ENCODE measurements at regions not wholly inside any gene's neighbourhood (a gene's known extent, or its start where the extent isn't known, plus 50 kb on each side); places are given as distances from the start of the nearest gene placed in this dataset.

DNA sequence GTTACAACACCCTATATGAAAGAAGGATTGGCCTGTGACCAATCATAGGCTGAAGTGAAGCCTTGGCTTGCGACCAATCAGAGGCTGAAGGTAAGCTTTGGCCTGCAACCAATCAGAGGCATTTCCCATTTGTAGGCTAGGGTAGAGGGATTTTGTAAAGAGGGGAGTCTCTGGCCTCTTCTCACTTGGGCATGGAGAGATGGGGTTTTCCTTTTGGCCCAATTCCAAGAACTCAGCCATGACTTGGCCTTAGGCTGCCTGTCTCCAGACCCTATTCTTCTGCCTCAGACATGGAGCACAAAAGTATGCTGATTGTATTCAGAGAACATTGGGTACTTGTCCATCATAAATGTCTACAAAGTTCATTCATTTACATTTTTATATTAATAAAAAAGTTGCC is 308.3 kb downstream of the UTRN start:
- BruUV-seq (replicated peaks), result no TSS peak
- CTCF ChIA-PET, result no interaction called here
- Histone ChIP-seq H3K27ac (ENCODE audit: low read length) (no peak overlapping the region), H3K4me3 (ENCODE audit: low read depth in 2 of 2, low read length in 2 of 2) (no peak overlapping the region), H3K27me3 (ENCODE audit: control insufficient read depth, insufficient read depth, low read length) (no peaks in the 10 kb centered on the region), H3K36me3 (ENCODE audit: control insufficient read depth, insufficient read depth, low read length) (no peaks in the 10 kb centered on the region), H3K9me3 (ENCODE audit: control insufficient read depth, insufficient read depth, low read depth, low read length) (no peaks in the 10 kb centered on the region), H3K4me1 (ENCODE audit: control insufficient read depth, insufficient read depth, low read length) (no peaks in the 10 kb centered on the region)
- POLR2A ChIA-PET, result no interaction called here
- TF ChIP-seq, protein P1, sequence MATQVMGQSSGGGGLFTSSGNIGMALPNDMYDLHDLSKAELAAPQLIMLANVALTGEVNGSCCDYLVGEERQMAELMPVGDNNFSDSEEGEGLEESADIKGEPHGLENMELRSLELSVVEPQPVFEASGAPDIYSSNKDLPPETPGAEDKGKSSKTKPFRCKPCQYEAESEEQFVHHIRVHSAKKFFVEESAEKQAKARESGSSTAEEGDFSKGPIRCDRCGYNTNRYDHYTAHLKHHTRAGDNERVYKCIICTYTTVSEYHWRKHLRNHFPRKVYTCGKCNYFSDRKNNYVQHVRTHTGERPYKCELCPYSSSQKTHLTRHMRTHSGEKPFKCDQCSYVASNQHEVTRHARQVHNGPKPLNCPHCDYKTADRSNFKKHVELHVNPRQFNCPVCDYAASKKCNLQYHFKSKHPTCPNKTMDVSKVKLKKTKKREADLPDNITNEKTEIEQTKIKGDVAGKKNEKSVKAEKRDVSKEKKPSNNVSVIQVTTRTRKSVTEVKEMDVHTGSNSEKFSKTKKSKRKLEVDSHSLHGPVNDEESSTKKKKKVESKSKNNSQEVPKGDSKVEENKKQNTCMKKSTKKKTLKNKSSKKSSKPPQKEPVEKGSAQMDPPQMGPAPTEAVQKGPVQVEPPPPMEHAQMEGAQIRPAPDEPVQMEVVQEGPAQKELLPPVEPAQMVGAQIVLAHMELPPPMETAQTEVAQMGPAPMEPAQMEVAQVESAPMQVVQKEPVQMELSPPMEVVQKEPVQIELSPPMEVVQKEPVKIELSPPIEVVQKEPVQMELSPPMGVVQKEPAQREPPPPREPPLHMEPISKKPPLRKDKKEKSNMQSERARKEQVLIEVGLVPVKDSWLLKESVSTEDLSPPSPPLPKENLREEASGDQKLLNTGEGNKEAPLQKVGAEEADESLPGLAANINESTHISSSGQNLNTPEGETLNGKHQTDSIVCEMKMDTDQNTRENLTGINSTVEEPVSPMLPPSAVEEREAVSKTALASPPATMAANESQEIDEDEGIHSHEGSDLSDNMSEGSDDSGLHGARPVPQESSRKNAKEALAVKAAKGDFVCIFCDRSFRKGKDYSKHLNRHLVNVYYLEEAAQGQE (IDR thresholded peaks at IDR 0.05; ENCODE audit: insufficient read depth in 1 of 2, low read depth in 2 of 2, low read length in 1 of 2), result no peak
- TF ChIP-seq TCF7L2 (IDR thresholded peaks at IDR 0.05; ENCODE audit: low read depth, low read length), result no peak
- TF ChIP-seq, protein P2, sequence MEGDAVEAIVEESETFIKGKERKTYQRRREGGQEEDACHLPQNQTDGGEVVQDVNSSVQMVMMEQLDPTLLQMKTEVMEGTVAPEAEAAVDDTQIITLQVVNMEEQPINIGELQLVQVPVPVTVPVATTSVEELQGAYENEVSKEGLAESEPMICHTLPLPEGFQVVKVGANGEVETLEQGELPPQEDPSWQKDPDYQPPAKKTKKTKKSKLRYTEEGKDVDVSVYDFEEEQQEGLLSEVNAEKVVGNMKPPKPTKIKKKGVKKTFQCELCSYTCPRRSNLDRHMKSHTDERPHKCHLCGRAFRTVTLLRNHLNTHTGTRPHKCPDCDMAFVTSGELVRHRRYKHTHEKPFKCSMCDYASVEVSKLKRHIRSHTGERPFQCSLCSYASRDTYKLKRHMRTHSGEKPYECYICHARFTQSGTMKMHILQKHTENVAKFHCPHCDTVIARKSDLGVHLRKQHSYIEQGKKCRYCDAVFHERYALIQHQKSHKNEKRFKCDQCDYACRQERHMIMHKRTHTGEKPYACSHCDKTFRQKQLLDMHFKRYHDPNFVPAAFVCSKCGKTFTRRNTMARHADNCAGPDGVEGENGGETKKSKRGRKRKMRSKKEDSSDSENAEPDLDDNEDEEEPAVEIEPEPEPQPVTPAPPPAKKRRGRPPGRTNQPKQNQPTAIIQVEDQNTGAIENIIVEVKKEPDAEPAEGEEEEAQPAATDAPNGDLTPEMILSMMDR (IDR thresholded peaks at IDR 0.05), result no peak
- no peak for TF ChIP-seq SIN3A (IDR thresholded peaks at IDR 0.05; ENCODE audit: borderline replicate concordance, insufficient read depth, low read depth, low read length)
- no peak for TF ChIP-seq POLR2AphosphoS5 (IDR thresholded peaks at IDR 0.05; ENCODE audit: low read depth, low read length)
- no peak for ATAC-seq
- in situ Hi-C loops (cut with HindIII; ENCODE audit: low pct_unique_long_range_greater_than_20kb, low sequenced_read_pairs) (no loop called here), intact Hi-C loops (cut with micrococcal nuclease; ENCODE audit: unreplicated experiment) (no loop called here)
- no peak for DNase-seq (ENCODE audit: low read depth, low spot score)

DNA sequence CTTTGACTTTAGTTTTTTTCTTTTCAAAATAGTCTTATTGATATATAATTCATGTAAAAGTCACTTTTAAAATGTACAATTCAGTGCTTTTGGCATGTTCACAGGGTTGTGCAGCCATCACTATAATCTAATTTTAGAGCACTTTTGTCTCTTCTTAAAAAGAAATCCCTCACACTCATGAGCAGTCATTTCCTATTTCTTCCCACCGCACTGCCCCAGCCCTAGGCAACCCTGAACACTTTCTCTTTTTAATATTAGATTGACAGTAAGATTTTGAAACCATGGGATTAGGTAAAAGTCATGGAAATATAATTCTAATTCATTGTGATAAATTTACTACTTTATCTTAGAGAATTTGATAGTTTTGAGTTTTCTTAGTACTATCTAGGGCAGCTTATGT is 309.4 kb downstream of the UTRN start:
- intact Hi-C loops (cut with micrococcal nuclease; ENCODE audit: unreplicated experiment) (no loop called here), in situ Hi-C loops (cut with HindIII; ENCODE audit: low pct_unique_long_range_greater_than_20kb, low sequenced_read_pairs) (no loop called here)
- no peak overlapping the region for H3K27ac ChIP-seq (ENCODE audit: low read length)
- no TSS peak for BruUV-seq (replicated peaks)
- H3K27me3 ChIP-seq (ENCODE audit: control insufficient read depth, insufficient read depth, low read length), result no peaks in the 10 kb centered on the region
- H3K36me3 ChIP-seq (ENCODE audit: control insufficient read depth, insufficient read depth, low read length), result no peaks in the 10 kb centered on the region
- H3K4me3 ChIP-seq (ENCODE audit: low read depth in 2 of 2, low read length in 2 of 2), result no peak overlapping the region
- no peaks in the 10 kb centered on the region for H3K4me1 ChIP-seq (ENCODE audit: control insufficient read depth, insufficient read depth, low read length)
- TF ChIP-seq SIN3A (IDR thresholded peaks at IDR 0.05; ENCODE audit: borderline replicate concordance, insufficient read depth, low read depth, low read length), result no peak
- TF ChIP-seq, protein P2 (IDR thresholded peaks at IDR 0.05), result no peak
- TF ChIP-seq, protein P1 (IDR thresholded peaks at IDR 0.05; ENCODE audit: insufficient read depth in 1 of 2, low read depth in 2 of 2, low read length in 1 of 2), result no peak
- ChIA-PET POLR2A (no interaction called here), CTCF (no interaction called here)
- no peak for ATAC-seq
- no peaks in the 10 kb centered on the region for H3K9me3 ChIP-seq (ENCODE audit: control insufficient read depth, insufficient read depth, low read depth, low read length)
- no peak for DNase-seq (ENCODE audit: low read depth, low spot score)
